OCI-LY1 (cell line): ENCODE measurements at regions not wholly inside any gene's neighbourhood (a gene's known extent, or its start where the extent isn't known, plus 50 kb on each side); places are given as distances from the start of the nearest gene placed in this dataset.

ENCODE experiments used
- CTCF ChIP-seq: fragments of 200-600 bp; sonication (generic), shearing (Covaris generic); IDR thresholded peaks from 2 replicates; pipeline ENCODE4 v1.5.1; 2017; ENCODE audit warnings: mild to moderate bottlenecking, antibody characterized with exemption, low read length, moderate library complexity, mixed read lengths
- EZH2 ChIP-seq: fragments of 200-600 bp; sonication (generic), shearing (Covaris generic); IDR thresholded peaks from 2 replicates; pipeline ENCODE4 v1.8.0; 2017; ENCODE audit warnings: borderline replicate concordance, mixed run types, mild to moderate bottlenecking, antibody characterized with exemption, low read length, moderate library complexity, mixed read lengths

GRCh38 chr14:39712293-39712999, 280.2 kb upstream of the FBXO33 start:
- TF ChIP-seq CTCF (no peak), EZH2 (no peak)
